ENCODE measurements at regions not wholly inside any gene's neighbourhood (a gene's known extent, or its start where the extent isn't known, plus 50 kb on each side); places are given as distances from the start of the nearest gene placed in this dataset.
"Not testable (repeated sequence)": the region's sequence is repeated elsewhere in the genome, so short reads cannot be mapped to it uniquely, and the experiment has no call there.

DNA sequence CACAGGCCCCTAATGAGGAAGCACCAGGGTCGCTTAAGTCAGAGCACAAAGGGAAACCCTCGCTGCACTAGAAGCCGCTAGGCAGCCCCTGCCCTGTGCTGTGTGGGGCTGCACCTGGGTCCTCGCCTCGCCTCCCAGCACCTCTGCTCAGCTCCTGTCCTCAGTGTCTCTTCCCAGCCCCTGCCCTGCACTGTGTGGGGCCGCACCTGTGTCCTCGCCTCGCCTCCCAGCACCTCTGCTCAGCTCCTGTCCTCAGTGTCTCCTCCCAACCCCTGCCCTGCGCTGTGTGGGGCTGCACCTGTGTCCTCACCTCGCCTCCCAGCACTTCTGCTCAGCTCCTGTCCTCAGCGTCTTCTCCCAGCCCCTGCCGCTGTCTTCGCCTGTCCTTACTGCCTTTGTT, 342.8 kb downstream of the EIPR1 start:
- Histone ChIP-seq H3K36me3 (no peaks in the 10 kb centered on the region), H3K4me1 (no peaks in the 10 kb centered on the region), H3K9me3 (peaks cover 0 to 4% of the 10 kb centered on the region in 2 donors), H3K27me3 (no peaks in the 10 kb centered on the region), H3K27ac (no peak overlapping the region), H3K4me3 (no peak overlapping the region)
- TF ChIP-seq POLR2A (IDR thresholded peaks at IDR 0.05) = no peak
- TF ChIP-seq, protein P1, sequence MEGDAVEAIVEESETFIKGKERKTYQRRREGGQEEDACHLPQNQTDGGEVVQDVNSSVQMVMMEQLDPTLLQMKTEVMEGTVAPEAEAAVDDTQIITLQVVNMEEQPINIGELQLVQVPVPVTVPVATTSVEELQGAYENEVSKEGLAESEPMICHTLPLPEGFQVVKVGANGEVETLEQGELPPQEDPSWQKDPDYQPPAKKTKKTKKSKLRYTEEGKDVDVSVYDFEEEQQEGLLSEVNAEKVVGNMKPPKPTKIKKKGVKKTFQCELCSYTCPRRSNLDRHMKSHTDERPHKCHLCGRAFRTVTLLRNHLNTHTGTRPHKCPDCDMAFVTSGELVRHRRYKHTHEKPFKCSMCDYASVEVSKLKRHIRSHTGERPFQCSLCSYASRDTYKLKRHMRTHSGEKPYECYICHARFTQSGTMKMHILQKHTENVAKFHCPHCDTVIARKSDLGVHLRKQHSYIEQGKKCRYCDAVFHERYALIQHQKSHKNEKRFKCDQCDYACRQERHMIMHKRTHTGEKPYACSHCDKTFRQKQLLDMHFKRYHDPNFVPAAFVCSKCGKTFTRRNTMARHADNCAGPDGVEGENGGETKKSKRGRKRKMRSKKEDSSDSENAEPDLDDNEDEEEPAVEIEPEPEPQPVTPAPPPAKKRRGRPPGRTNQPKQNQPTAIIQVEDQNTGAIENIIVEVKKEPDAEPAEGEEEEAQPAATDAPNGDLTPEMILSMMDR (IDR thresholded peaks at IDR 0.05) = no peak
- intact Hi-C loops (cut with DNase I; ENCODE audit: low total_unique reads) = no loop called here
- no peak for DNase-seq

DNA sequence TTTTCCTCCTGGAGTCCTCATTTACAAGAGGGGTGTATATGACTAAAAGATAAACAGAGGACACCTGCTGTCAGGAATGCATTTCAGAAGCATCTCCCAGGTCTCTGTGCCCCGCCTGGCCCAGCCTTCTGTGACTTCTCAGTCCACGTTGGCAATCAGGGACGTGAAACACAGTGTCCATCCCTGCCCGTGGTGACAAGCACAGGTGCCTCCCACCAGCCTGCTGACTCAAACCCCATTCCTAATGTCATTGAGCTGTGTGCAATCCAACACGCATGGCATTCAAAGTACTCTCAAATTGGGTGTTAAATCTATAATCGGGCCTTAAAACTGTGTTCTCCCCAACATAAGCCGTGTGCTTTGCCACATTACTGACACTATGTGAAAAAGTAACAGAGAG, 343.2 kb downstream of the EIPR1 start:
- Histone ChIP-seq H3K4me1 (no peaks in the 10 kb centered on the region), H3K4me3 (no peak overlapping the region), H3K27me3 (no peaks in the 10 kb centered on the region), H3K9me3 (peaks cover 0 to 4% of the 10 kb centered on the region in 2 donors), H3K27ac (no peak overlapping the region), H3K36me3 (no peaks in the 10 kb centered on the region)
- intact Hi-C loops (cut with DNase I; ENCODE audit: low total_unique reads) = no loop called here
- TF ChIP-seq, protein P1 (IDR thresholded peaks at IDR 0.05) = no peak
- no peak for TF ChIP-seq POLR2A (IDR thresholded peaks at IDR 0.05)
- no peak for DNase-seq

DNA sequence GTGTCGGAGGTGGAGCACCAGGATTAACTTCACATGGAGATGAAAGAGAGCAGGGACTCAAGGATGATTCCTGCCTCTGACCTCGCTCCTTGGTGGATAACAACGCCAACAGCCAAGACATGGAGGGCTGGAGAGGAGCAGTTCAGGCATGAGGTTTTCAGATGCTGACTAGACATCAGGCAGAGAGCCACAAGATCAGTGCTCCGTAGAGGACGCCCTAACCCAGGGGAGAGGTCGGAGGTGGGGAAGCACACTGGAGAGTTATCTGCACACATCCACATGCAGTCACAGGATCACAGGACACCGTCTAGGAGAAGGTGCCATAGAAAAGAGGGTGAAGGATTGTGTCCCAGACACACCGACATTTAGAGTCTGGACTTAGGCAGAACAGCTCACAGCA, 344.3 kb downstream of the EIPR1 start:
- Histone ChIP-seq H3K36me3 (no peaks in the 10 kb centered on the region), H3K4me3 (no peak overlapping the region), H3K27ac (no peak overlapping the region), H3K27me3 (no peaks in the 10 kb centered on the region), H3K9me3 (peaks cover 0 to 4% of the 10 kb centered on the region in 2 donors), H3K4me1 (no peaks in the 10 kb centered on the region)
- intact Hi-C loops (cut with DNase I; ENCODE audit: low total_unique reads) = no loop called here
- DNase-seq = no peak
- TF ChIP-seq POLR2A (IDR thresholded peaks at IDR 0.05) = no peak
- TF ChIP-seq, protein P1 (IDR thresholded peaks at IDR 0.05) = no peak

DNA sequence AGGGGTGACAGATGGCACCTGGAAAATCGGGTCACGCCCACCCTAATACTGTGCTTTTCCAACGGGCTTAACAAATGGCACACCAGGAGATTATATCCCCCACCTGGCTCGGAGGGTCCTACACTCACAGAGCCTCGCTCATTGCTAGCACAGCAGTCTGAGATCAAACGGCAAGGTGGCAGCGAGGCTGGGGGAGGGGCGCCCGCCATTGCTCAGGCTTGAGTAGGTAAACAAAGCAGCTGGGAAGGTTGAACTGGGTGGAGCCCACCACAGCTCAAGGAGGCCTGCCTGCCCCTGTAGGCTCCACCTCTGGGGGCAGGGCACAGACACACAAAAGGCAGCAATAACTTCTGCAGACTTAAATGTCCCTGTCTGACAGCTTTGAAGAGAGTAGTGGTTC, 346.8 kb downstream of the EIPR1 start:
- DNase-seq; H3K27me3 ChIP-seq; H3K36me3 ChIP-seq; H3K9me3 ChIP-seq; H3K27ac ChIP-seq; H3K4me1 ChIP-seq; intact Hi-C loops (cut with DNase I; ENCODE audit: low total_unique reads); H3K4me3 ChIP-seq: not testable (repeated sequence)

DNA sequence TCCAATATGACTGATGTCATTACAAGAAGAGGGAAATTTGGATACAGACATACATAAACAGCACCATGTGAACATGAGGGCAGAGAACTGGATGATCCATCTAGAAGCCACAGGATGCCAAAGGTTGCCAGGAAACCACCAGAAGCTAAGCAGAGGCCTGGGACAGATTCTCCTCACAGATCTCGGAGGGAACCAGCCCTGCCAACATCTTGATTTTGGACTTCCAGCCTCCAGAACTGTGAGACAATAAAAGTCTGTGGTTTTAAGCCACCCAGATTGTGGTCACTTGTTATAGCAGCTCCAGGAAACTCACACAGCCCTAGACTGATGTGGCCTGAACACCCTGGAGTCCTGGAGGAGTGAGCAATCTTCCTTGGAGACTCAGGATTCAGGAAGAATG, 351.6 kb downstream of the EIPR1 start:
- Histone ChIP-seq H3K4me3 (no peak overlapping the region), H3K4me1 (no peaks in the 10 kb centered on the region), H3K27ac (no peak overlapping the region), H3K36me3 (no peaks in the 10 kb centered on the region), H3K27me3 (no peaks in the 10 kb centered on the region), H3K9me3 (peaks cover 0 to 4% of the 10 kb centered on the region in 2 donors)
- intact Hi-C loops (cut with DNase I; ENCODE audit: low total_unique reads) = no loop called here
- TF ChIP-seq, protein P1 (IDR thresholded peaks at IDR 0.05) = no peak
- TF ChIP-seq POLR2A (IDR thresholded peaks at IDR 0.05) = no peak
- no peak for DNase-seq

DNA sequence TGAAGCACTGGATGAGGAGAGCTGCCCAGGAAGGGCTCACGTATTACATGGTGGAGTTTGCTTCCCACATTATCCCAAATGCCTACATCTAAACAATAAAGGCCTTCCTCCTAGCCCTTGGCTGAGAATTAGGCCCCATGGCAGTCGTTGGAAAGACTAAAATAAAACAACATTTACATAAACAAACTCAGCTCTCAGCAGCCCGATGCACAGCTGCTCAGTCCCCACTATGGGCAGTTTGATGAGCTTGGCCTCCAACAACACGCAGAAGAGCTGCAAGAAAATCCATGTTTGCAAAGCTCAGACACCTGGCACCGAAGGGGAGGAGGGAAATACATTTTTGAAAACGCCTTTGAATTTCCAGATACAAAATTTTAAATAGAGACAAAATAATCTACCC, 352.4 kb downstream of the EIPR1 start:
- Histone ChIP-seq H3K4me3 (no peak overlapping the region), H3K4me1 (no peaks in the 10 kb centered on the region), H3K27me3 (no peaks in the 10 kb centered on the region), H3K36me3 (no peaks in the 10 kb centered on the region), H3K9me3 (peaks cover 0 to 2% of the 10 kb centered on the region in 2 donors), H3K27ac (no peak overlapping the region)
- TF ChIP-seq, protein P1 (IDR thresholded peaks at IDR 0.05) = no peak
- TF ChIP-seq POLR2A (IDR thresholded peaks at IDR 0.05) = no peak
- intact Hi-C loops (cut with DNase I; ENCODE audit: low total_unique reads) = no loop called here
- no peak for DNase-seq

Measured in uterus (tissue), 3 donors.